Uterus (tissue), 2 donors: ENCODE measurements at regions not wholly inside any gene's neighbourhood (a gene's known extent, or its start where the extent isn't known, plus 50 kb on each side); places are given as distances from the start of the nearest gene placed in this dataset.

Experiments
- CTCF ChIP-seq, 4 experiments: fragments of 200-600 bp in 2 of 4; fragments of 450-650 bp in 2 of 4; sonication (generic) in 2 of 4; IDR thresholded peaks; one replicate each; pipeline ENCODE4 v1.5.1; 2016 to 2019; ENCODE audit warnings: antibody characterized with exemption in 4 of 4, mild to moderate bottlenecking in 2 of 4, moderate library complexity in 1 of 4
- POLR2A ChIP-seq, 2 donors: fragments of 450-650 bp; IDR thresholded peaks; one replicate each; pipeline ENCODE4 v1.6.1; 2016; ENCODE audit warnings: antibody characterized with exemption in 2 of 2, mild to moderate bottlenecking in 1 of 2, moderate library complexity in 1 of 2

GRCh38 chr9:27766073-27766835 lies 193.0 kb upstream of the C9orf72 start:
- TF ChIP-seq CTCF (IDR thresholded peaks at IDR 0.05) (no peak), POLR2A (IDR thresholded peaks at IDR 0.05) (no peak)
